GM19467 (cell line): ENCODE measurements at regions not wholly inside any gene's neighbourhood (a gene's known extent, or its start where the extent isn't known, plus 50 kb on each side); places are given as distances from the start of the nearest gene placed in this dataset.
"Not testable (repeated sequence)": the region's sequence is repeated elsewhere in the genome, so short reads cannot be mapped to it uniquely, and the experiment has no call there.

ENCODE experiments used
- ATAC-seq: cut with Tn5 transposase; IDR thresholded peaks from one replicate; pipeline ENCODE4 v1.9.1; 2021; ENCODE audit warnings: mild to moderate bottlenecking, moderate library complexity; ENCODE audit not compliant: unreplicated experiment

DNA sequence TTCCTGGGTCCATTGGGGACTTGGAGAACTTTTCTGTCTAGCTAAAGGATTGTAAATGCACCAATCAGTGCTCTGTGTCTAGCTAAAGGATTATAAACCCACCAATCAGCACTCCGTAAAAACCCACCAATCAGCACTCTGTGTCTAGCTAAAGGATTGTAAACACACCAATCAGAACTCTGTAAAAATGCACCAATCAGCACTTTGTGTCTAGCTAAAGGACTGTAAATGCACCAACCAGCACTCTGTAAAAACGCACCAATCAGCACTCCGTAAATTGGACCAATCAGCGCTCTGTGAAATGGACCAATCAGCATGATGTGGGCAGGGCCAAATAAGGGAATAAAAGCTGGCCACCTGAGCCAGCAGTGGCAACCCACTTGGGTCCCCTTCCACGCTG, 522.4 kb upstream of the LINC00305 start:
- not testable (repeated sequence) for ATAC-seq

DNA sequence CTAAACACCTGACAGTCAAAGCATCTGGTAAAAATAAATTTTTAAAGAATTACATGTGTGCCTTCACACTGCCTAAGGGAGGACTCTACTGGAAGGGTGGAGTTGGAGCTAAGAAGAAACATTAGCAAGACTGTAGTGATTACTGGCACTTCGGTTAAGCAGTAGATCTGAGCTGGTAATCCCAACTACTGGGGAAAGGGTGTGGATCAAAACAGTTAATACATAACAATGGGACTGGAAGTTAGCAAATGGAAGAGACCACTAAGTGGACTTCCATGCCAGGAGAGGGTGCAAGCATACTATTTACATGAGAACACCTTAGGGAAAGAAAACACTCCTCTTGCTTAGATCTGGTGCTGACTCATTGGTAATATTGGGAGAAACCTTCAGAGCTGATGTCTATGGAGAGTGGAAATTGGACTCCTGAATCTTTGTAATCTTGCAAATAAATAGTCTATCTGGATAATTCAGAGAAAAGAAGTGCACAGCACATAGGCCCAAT, 519.6 kb upstream of the LINC00305 start:
- ATAC-seq = no peak

GRCh38 chr18:64663086-64663485, 514.2 kb upstream of the LINC00305 start:
- no peak for ATAC-seq

DNA sequence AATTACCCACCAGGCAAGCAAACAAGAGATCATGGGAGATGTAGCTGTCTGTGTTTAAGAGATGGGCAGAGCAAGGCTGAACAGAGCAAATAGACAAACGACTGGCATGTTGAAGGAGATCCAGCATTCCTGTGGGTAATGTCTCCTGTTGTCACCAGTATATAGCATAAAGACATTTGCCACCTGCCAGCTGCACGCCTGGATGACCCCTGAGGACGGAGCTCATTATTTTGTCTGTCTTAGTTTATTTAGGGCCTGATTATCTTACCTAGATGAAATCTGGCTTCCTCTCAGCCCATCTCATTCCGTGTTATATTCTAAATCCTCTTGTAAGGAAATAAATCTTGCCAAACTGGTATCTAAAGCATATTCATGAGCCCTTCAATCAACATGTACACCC, 510.3 kb upstream of the LINC00305 start:
- ATAC-seq = no peak

GRCh38 chr18:64653068-64653467, 504.2 kb upstream of the LINC00305 start:
- ATAC-seq = no peak

GRCh38 chr18:64650068-64650467, 501.2 kb upstream of the LINC00305 start:
- no peak for ATAC-seq

- no peak for ATAC-seq
Measured at GRCh38 chr18:64645753-64646152, 496.9 kb upstream of the LINC00305 start.

GRCh38 chr18:64639536-64639935, 490.6 kb upstream of the LINC00305 start:
- ATAC-seq = no peak

DNA sequence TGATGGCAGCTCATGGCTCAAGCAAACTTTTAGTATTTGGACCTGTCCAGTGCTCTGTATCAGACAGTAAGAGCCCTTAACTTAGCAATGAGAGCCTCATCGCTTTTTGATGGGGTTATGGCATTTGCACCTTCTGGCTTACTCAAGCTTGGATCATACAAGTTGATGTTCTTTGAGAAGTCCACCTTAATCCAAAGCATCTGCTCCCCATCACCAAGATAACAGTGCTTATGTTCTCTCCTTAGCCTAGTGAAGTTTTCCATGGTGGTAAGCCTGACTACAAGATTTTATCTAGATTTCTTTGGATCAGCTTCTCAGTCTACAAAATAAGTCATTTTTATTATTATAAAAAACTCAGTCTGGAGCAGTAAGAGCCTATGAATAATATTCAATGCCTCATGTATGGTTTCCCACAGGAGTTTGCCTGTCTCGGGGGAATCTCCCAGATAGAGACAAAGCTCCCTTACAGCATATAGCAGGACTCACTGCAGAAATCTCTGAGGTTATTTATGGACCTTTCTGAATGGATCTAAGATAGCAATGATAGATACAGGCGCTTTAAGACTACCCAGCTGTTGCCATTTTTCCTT, 472.2 kb upstream of the LINC00305 start:
- ATAC-seq = no peak

DNA sequence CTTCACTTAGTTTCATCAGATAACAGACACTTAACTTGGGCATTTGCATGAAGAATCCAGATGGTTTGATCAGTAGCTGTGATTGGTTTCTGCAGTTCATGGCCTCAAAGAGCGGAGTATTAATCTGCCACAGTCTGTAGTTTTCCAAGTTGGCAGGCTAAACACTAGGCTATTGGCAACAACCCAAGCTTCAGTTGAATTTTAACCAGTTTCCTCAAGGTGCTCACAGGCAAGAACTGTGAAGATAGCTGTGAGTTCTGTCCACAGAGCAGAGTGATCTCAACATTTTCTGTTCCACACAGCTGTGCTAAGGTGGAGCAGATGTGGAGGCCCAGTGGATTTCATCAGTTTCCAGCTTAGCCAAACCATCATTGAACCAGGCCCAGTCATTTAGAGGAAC, 469.5 kb upstream of the LINC00305 start:
- no peak for ATAC-seq

- no peak for ATAC-seq
Measured at GRCh38 chr18:64615021-64615420, 466.1 kb upstream of the LINC00305 start.

DNA sequence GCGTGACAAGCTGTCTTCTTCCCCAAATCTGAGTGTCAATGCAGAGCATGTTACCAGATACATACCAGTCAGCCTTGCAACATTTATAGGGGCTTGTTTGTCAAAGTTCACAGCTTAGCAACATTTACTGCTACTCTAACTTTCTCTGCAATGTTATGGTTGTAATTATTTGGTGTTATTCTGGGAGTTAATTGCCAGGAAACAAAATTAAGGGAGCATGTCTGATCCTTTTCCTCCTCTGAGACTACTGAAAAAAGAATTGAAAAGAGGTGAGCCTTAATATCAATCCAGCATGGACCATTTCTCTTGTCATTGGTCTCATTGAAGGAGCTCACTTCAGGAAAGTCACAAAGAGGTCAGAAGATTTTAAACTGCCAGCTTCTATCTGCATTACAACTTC, 465.6 kb upstream of the LINC00305 start:
- ATAC-seq = no peak

DNA sequence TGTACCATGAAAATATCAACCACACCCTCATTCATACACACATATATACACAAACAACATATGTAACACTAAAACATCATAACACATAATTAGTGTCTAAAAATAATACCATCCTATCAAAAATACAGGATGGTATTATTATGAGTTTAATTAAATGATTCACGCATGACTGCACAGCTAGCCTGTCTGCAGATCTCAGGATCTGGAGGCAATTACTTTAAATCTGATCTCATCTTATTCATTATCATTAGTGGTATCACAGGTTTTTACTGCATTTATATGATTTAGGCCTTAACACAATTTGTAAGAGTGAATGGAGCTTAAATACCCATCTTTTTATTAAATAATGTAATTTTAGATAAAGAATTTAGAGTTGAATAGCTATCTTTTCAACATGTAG, 443.4 kb upstream of the LINC00305 start:
- ATAC-seq = no peak

DNA sequence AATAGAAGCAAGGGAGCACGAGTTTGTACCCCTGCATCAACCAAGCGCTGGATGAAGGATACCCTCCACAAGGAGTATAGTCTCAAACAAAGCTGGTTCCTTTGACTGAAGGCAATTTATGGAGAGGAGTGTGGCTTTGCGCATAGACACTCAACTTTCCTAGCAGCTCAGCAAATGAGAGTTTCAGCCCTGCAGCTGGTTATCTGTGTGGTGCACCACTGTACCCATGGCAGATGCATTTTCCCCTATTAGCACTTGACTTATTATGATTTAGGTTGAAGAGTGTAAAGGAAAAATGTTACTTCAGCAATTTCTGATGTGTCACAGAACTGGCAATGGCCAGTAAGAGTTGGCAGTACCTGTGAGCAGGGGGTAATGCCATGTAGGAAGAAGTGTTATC, 440.1 kb upstream of the LINC00305 start:
- no peak for ATAC-seq

DNA sequence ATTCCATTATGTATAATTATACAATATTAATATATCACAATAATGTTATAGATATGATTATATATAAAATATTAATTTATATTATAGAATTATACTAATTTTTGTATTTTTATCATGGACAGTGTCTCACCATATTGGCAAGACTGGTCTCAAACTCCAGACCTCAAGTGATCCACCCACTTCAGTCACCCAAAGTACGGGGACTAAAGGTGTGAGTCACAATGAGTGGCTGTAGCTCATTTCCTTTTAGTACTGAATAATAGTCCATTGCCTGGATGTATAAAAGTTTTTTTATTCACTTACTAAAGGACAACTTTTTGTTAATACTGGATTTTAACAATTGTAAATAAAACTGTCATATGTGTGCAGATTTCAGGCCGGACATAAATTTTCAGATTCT, 417.6 kb upstream of the LINC00305 start:
- ATAC-seq = no peak

DNA sequence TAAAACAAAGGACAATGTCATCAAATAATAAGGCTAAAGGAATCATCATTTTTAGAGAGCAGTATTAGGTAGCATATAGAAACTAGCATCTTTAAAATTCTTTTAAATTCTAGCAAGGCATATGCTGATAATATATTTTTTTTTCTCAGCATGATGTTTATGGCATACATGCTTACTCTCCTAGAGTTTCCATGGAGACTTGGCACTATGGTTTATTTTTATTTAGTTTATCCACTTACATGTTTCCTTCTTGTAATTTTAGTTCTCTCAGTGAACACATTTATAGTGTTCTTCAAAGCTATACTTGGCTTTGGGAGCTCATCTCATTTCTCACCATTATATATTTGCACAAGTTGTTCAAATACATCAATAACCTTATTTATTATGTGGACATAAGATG, 413.8 kb upstream of the LINC00305 start:
- no peak for ATAC-seq

GRCh38 chr18:64546451-64546850, 397.6 kb upstream of the LINC00305 start:
- ATAC-seq = no peak

GRCh38 chr18:64539847-64540246, 391.0 kb upstream of the LINC00305 start:
- no peak for ATAC-seq

DNA sequence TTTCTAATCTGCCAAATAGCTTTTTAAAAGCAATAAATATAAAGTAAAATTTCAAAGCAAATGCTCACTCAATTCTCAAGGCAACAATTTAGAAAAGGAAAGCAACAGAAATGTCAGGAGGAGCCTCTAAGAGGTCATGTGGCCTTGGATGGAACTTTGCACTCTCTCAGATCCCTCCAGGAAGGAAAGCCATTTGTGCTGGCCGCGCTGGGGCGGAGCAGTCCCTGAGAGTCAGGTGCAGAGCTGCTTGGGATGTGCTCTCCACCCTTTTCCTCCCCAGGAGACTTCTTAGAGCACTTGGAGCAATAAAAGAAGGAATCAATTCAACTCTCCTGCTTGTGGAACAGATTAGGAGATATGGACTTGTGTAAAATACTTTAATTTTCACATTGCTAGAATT, 379.8 kb upstream of the LINC00305 start:
- ATAC-seq = no peak

- no peak for ATAC-seq
Measured at GRCh38 chr18:64519201-64519600, 370.3 kb upstream of the LINC00305 start.

DNA sequence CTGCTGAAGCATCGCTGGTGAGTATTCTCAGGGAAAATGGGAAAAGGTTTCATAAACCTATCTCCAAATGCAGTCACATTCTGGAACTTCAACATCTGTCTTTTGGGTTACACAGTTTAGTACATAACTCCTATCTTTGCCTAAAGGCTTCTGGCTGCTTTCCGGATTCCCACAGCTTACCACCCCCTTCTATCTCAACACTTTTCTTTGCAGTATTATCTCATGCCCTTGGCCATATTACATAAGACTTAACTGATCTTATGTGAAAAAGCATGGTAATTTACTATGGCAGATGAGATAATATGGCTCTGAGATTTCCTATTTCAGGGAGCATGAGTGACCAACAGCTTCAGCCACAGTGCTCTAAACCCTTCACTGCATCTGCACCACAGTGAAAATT, 369.3 kb upstream of the LINC00305 start:
- no peak for ATAC-seq

DNA sequence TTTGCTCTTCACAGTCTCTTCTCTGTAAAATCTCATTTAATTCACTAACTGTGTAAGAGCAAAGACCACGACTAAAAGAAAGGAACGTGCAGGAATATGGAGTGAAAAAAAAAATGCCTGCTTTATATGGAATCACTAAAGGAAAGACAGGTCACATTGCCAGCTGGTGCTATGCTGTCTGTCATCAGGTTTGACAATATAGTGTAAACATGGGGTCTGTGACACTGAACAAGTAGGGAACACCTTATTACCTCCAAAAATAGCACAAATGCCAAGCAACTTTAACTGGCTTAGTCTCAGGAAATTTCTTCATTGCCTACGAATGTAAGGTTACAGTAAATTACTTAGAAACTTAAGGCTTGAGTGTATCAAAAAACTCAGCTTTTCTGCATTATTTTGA, 364.5 kb upstream of the LINC00305 start:
- ATAC-seq = no peak

GRCh38 chr18:64490207-64490606, 341.3 kb upstream of the LINC00305 start:
- ATAC-seq = no peak
